ENCODE measurements at regions not wholly inside any gene's neighbourhood (a gene's known extent, or its start where the extent isn't known, plus 50 kb on each side); places are given as distances from the start of the nearest gene placed in this dataset.

GRCh38 chr2:3009483-3009882 is 368.1 kb downstream of the EIPR1 start:
- TF ChIP-seq, protein P1, sequence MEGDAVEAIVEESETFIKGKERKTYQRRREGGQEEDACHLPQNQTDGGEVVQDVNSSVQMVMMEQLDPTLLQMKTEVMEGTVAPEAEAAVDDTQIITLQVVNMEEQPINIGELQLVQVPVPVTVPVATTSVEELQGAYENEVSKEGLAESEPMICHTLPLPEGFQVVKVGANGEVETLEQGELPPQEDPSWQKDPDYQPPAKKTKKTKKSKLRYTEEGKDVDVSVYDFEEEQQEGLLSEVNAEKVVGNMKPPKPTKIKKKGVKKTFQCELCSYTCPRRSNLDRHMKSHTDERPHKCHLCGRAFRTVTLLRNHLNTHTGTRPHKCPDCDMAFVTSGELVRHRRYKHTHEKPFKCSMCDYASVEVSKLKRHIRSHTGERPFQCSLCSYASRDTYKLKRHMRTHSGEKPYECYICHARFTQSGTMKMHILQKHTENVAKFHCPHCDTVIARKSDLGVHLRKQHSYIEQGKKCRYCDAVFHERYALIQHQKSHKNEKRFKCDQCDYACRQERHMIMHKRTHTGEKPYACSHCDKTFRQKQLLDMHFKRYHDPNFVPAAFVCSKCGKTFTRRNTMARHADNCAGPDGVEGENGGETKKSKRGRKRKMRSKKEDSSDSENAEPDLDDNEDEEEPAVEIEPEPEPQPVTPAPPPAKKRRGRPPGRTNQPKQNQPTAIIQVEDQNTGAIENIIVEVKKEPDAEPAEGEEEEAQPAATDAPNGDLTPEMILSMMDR (IDR thresholded peaks at IDR 0.05 in 2 of 3, conservative IDR thresholded peaks at IDR 0.05 in 1 of 3; ENCODE audit: borderline replicate concordance in 1 of 3, insufficient read depth in 1 of 3, low read depth in 2 of 3, low read length in 2 of 3), result no peak
- TF ChIP-seq POLR2AphosphoS5 (IDR thresholded peaks at IDR 0.05; ENCODE audit: low read depth, low read length) (no peak), ZNF274 (IDR thresholded peaks at IDR 0.05; ENCODE audit: low read depth, low read length) (no peak), EZH2 (IDR thresholded peaks at IDR 0.05) (no peak), REST (IDR thresholded peaks at IDR 0.05; ENCODE audit: low read depth) (no peak)

Data from HCT116 (cell line).